ENCODE measurements at regions not wholly inside any gene's neighbourhood (a gene's known extent, or its start where the extent isn't known, plus 50 kb on each side); places are given as distances from the start of the nearest gene placed in this dataset.

DNA sequence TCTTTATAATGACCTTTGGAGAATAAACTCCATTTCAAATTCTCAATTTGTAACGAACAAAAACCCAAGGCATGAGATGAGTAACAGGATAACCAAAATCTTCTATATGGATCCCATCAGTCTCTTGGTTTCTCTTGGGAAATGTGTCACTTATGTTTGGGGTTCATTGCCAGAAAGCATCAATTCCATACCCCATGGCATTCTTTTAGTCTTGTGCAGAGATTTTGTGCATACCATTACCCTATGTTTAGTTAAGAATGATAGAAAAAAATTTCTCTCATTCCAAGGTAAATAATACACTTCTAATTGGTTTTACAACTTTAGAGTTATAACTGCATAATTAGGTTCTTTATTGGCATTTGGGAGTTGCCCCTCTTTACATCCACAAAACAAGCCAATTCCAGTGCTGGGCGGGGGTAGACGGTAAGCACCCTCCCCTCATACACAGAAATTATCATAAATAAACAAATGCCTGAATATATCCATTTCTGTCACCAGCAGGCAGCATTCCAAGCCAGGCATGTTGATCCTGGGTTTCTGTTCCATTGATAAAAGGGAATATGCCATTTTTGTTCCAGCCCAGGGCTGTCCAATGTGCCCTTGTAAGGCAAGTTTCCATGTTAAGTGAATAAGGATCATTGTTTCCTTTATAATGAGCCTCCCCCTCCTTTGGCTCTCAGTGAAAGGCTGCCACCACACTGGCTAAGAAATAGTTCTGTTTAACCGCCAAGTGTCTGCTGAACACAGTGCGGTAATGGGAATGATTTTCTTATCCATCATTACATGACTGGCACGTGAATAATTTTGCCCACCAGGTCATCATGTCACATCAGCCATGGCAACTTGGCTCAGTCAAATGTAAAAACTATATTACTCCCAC is 680.1 kb upstream of the ZEB2 start:
- H3K4me3 Mint-ChIP-seq: no peak overlapping the region
- H3K27ac Mint-ChIP-seq: no peak overlapping the region
- H3K36me3 Mint-ChIP-seq: no peaks in the 10 kb centered on the region
- H3K27me3 Mint-ChIP-seq: no peaks in the 10 kb centered on the region
- no peaks in the 10 kb centered on the region for H3K9me3 Mint-ChIP-seq (ENCODE audit: low read depth)
- H3K4me1 Mint-ChIP-seq (ENCODE audit: low read depth): no peaks in the 10 kb centered on the region

- Mint-ChIP-seq H3K9me3 (ENCODE audit: low read depth) (no peaks in the 10 kb centered on the region), H3K4me1 (ENCODE audit: low read depth) (no peaks in the 10 kb centered on the region), H3K27ac (no peak overlapping the region), H3K4me3 (no peak overlapping the region), H3K27me3 (no peaks in the 10 kb centered on the region), H3K36me3 (no peaks in the 10 kb centered on the region)
Measured at GRCh38 chr2:145199042-145199441, 679.1 kb upstream of the ZEB2 start.

DNA sequence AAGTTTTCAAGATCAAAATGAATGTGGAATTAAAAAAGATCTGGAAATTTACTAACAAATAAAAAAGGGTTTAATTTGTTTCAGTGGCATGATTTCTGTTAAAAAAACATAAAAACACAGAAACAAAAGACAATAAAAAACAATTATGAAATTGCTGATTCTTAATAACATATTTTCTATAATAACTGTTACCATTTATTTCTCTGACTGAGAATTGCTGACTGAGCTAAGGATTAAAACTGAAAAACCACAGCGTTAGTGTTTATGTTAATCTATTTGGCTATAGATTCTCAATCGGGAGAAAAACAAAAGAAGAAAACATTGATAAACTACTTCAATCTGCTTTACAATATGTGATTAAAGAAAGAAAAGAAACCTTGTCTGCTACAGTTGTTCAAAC is 678.6 kb upstream of the ZEB2 start:
- Mint-ChIP-seq H3K4me3 (no peak overlapping the region), H3K36me3 (no peaks in the 10 kb centered on the region), H3K4me1 (ENCODE audit: low read depth) (no peaks in the 10 kb centered on the region), H3K27ac (no peak overlapping the region), H3K27me3 (no peaks in the 10 kb centered on the region), H3K9me3 (ENCODE audit: low read depth) (no peaks in the 10 kb centered on the region)

GRCh38 chr2:145197944-145198343 is 678.0 kb upstream of the ZEB2 start:
- Mint-ChIP-seq H3K36me3 (no peaks in the 10 kb centered on the region), H3K27ac (no peak overlapping the region), H3K9me3 (ENCODE audit: low read depth) (no peaks in the 10 kb centered on the region), H3K4me1 (ENCODE audit: low read depth) (no peaks in the 10 kb centered on the region), H3K27me3 (no peaks in the 10 kb centered on the region), H3K4me3 (no peak overlapping the region)

- H3K9me3 Mint-ChIP-seq (ENCODE audit: low read depth): no peaks in the 10 kb centered on the region
- no peak overlapping the region for H3K4me3 Mint-ChIP-seq
- no peaks in the 10 kb centered on the region for H3K36me3 Mint-ChIP-seq
- no peaks in the 10 kb centered on the region for H3K4me1 Mint-ChIP-seq (ENCODE audit: low read depth)
- no peak overlapping the region for H3K27ac Mint-ChIP-seq
- peaks cover 1% of the 10 kb centered on the region for H3K27me3 Mint-ChIP-seq
Measured at GRCh38 chr2:145194673-145195072, 674.8 kb upstream of the ZEB2 start.

DNA sequence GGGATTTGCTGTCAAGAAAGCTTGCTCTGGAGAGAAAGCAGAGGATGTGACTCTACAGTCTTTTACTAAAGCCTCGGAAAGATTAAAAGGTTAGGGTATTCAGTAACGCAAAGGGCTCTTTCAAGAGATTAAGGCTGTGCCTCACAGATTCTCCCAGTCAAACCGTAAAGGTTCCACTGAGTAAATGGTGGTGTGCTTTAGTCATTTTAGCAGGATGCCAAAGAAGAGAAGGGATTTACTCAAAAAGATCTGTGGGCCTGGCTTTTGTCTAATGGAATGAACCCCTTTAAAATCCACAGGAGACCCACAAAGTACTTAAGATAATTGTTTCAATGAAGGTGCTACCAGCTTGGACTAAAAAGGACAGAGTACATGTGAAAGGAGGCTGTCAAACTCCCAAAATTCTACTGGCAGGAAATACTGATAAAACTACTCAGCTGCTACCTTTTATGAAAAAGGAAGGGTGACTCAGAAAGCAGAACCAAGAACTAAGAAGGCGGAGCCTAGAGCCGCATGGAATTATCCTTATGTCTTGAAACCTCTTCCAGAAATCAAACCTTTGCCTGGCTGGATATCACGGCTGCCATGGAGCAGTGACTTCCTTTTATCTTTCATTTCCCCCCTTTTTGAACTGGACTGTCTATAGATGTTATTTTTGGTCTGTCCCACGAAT is 670.2 kb upstream of the ZEB2 start:
- H3K4me3 Mint-ChIP-seq: no peak overlapping the region
- no peaks in the 10 kb centered on the region for H3K9me3 Mint-ChIP-seq (ENCODE audit: low read depth)
- no peaks in the 10 kb centered on the region for H3K4me1 Mint-ChIP-seq (ENCODE audit: low read depth)
- H3K27ac Mint-ChIP-seq: no peak overlapping the region
- peaks cover 3% of the 10 kb centered on the region for H3K27me3 Mint-ChIP-seq
- no peaks in the 10 kb centered on the region for H3K36me3 Mint-ChIP-seq

DNA sequence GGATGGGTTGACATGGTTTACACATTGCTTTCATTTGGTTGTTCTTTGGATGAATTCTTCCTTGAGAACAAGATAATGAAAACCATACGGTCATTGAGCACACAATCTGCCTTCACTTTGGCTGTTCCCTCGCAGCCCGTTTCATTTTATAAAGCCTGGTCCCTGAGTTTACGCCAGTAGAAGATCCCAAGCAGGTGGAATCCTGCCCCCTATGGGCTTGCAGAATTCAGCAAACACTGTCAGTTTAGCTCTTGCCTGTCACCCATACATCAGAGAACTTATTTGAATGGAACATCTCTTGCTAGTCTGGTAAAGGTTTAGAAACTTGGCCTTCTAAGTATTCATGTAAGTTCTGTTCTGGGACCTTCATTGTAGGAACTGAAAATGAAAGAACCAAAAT is 666.4 kb upstream of the ZEB2 start:
- Mint-ChIP-seq H3K27ac (no peak overlapping the region), H3K36me3 (no peaks in the 10 kb centered on the region), H3K4me3 (no peak overlapping the region), H3K27me3 (peaks cover 3% of the 10 kb centered on the region), H3K4me1 (ENCODE audit: low read depth) (no peaks in the 10 kb centered on the region), H3K9me3 (ENCODE audit: low read depth) (no peaks in the 10 kb centered on the region)

- peaks cover 3% of the 10 kb centered on the region for H3K27me3 Mint-ChIP-seq
- H3K4me1 Mint-ChIP-seq (ENCODE audit: low read depth): no peaks in the 10 kb centered on the region
- no peaks in the 10 kb centered on the region for H3K36me3 Mint-ChIP-seq
- no peak overlapping the region for H3K4me3 Mint-ChIP-seq
- no peaks in the 10 kb centered on the region for H3K9me3 Mint-ChIP-seq (ENCODE audit: low read depth)
- no peak overlapping the region for H3K27ac Mint-ChIP-seq
Measured at GRCh38 chr2:145185696-145186095, 665.8 kb upstream of the ZEB2 start.

- Mint-ChIP-seq H3K27ac (no peak overlapping the region), H3K27me3 (peaks cover 2% of the 10 kb centered on the region), H3K9me3 (ENCODE audit: low read depth) (no peaks in the 10 kb centered on the region), H3K4me1 (ENCODE audit: low read depth) (no peaks in the 10 kb centered on the region), H3K36me3 (no peaks in the 10 kb centered on the region), H3K4me3 (no peak overlapping the region)
Measured at GRCh38 chr2:145184741-145185651, 665.1 kb upstream of the ZEB2 start.

GRCh38 chr2:145169285-145169684 is 649.4 kb upstream of the ZEB2 start:
- no peaks in the 10 kb centered on the region for H3K9me3 Mint-ChIP-seq (ENCODE audit: low read depth)
- no peaks in the 10 kb centered on the region for H3K27me3 Mint-ChIP-seq
- no peak overlapping the region for H3K27ac Mint-ChIP-seq
- H3K36me3 Mint-ChIP-seq: no peaks in the 10 kb centered on the region
- no peak overlapping the region for H3K4me3 Mint-ChIP-seq
- H3K4me1 Mint-ChIP-seq (ENCODE audit: low read depth): no peaks in the 10 kb centered on the region

- Mint-ChIP-seq H3K36me3 (no peaks in the 10 kb centered on the region), H3K9me3 (ENCODE audit: low read depth) (no peaks in the 10 kb centered on the region), H3K4me3 (no peak overlapping the region), H3K27ac (no peak overlapping the region), H3K27me3 (no peaks in the 10 kb centered on the region), H3K4me1 (ENCODE audit: low read depth) (no peaks in the 10 kb centered on the region)
Measured at GRCh38 chr2:145168091-145168490, 648.2 kb upstream of the ZEB2 start.

- no peak overlapping the region for H3K27ac Mint-ChIP-seq
- no peak overlapping the region for H3K4me3 Mint-ChIP-seq
- H3K9me3 Mint-ChIP-seq (ENCODE audit: low read depth): no peaks in the 10 kb centered on the region
- H3K36me3 Mint-ChIP-seq: no peaks in the 10 kb centered on the region
- no peaks in the 10 kb centered on the region for H3K4me1 Mint-ChIP-seq (ENCODE audit: low read depth)
- H3K27me3 Mint-ChIP-seq: no peaks in the 10 kb centered on the region
Measured at GRCh38 chr2:145166731-145167302, 646.9 kb upstream of the ZEB2 start.

- Mint-ChIP-seq H3K4me3 (no peak overlapping the region), H3K4me1 (ENCODE audit: low read depth) (no peaks in the 10 kb centered on the region), H3K36me3 (no peaks in the 10 kb centered on the region), H3K9me3 (ENCODE audit: low read depth) (no peaks in the 10 kb centered on the region), H3K27ac (no peak overlapping the region), H3K27me3 (no peaks in the 10 kb centered on the region)
Measured at GRCh38 chr2:145161656-145162055, 641.7 kb upstream of the ZEB2 start.

DNA sequence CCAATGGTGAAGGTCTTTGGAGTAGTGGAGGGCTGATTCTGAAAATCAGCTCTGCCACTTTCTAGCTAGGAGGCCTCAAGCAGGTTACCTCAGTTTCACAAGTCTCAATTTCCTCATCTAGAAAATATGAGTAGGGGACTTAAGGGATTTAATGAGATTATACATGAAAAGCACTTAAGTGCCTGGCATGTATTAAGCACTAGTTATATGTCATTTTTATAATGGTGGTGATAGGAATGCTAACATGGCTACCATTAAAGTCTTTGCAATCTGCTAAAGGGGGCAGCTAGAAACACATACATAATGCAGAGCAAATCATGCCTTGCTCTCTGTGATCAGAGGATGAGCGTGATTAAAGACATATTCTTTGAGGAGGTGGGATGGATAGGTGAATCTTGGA is 640.9 kb upstream of the ZEB2 start:
- H3K36me3 Mint-ChIP-seq: no peaks in the 10 kb centered on the region
- no peaks in the 10 kb centered on the region for H3K4me1 Mint-ChIP-seq (ENCODE audit: low read depth)
- H3K4me3 Mint-ChIP-seq: no peak overlapping the region
- H3K27me3 Mint-ChIP-seq: no peaks in the 10 kb centered on the region
- H3K27ac Mint-ChIP-seq: no peak overlapping the region
- H3K9me3 Mint-ChIP-seq (ENCODE audit: low read depth): no peaks in the 10 kb centered on the region

DNA sequence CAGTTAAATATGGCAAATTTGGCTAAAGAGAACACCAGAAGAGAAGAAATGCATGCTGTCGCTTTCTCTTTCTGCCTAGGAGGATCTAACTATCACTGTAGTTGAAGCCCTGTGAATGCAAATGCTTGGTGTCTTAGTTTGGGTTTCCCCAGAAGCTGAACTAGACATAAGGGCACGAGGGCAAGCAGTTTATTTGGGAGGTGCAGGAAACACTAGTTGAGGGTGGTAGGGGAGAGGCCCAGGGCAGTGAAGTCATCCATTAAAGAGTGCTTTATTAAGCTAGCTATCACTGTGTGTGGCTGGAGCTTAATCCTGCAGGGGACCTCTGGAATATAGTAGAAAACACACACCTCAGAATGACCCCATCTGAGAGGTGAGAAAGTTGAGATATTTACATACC is 639.8 kb upstream of the ZEB2 start:
- H3K27me3 Mint-ChIP-seq: no peaks in the 10 kb centered on the region
- no peak overlapping the region for H3K27ac Mint-ChIP-seq
- no peak overlapping the region for H3K4me3 Mint-ChIP-seq
- no peaks in the 10 kb centered on the region for H3K36me3 Mint-ChIP-seq
- H3K9me3 Mint-ChIP-seq (ENCODE audit: low read depth): no peaks in the 10 kb centered on the region
- no peaks in the 10 kb centered on the region for H3K4me1 Mint-ChIP-seq (ENCODE audit: low read depth)

Measured in activated naive CD8-positive, alpha-beta T cell (primary cell).